GM19193 (cell line): ENCODE measurements at regions not wholly inside any gene's neighbourhood (a gene's known extent, or its start where the extent isn't known, plus 50 kb on each side); places are given as distances from the start of the nearest gene placed in this dataset.

Experiments
- POLR2A ChIP-seq: IDR thresholded peaks from 4 replicates; pipeline ENCODE4 v1.6.1; 2011; ENCODE audit not compliant: insufficient read depth, insufficient read length; ENCODE audit errors: extremely low read depth

GRCh38 chr6:3900744-3901336, 51.7 kb downstream of the FAM50B start:
- TF ChIP-seq POLR2A = no peak

- no peak for TF ChIP-seq POLR2A
Observed at GRCh38 chr6:3902871-3903648, 53.9 kb downstream of the FAM50B start.

GRCh38 chr6:3904518-3904917, 55.3 kb downstream of the FAM50B start:
- TF ChIP-seq POLR2A = no peak

GRCh38 chr6:3905945-3906845, 57.0 kb downstream of the FAM50B start:
- no peak for TF ChIP-seq POLR2A

GRCh38 chr6:3906846-3907151, 57.6 kb downstream of the FAM50B start:
- no peak for TF ChIP-seq POLR2A

GRCh38 chr6:3908223-3908622, 59.0 kb downstream of the FAM50B start:
- no peak for TF ChIP-seq POLR2A

GRCh38 chr6:3908961-3909360, 59.8 kb downstream of the FAM50B start:
- TF ChIP-seq POLR2A = no peak

GRCh38 chr6:3910106-3910663, 61.0 kb downstream of the FAM50B start:
- no peak for TF ChIP-seq POLR2A

- no peak for TF ChIP-seq POLR2A
Observed at GRCh38 chr6:3911130-3911529, 62.0 kb downstream of the FAM50B start.

- no peak for TF ChIP-seq POLR2A
Observed at GRCh38 chr6:3911614-3912336, 62.6 kb downstream of the FAM50B start.

- no peak for TF ChIP-seq POLR2A
Observed at GRCh38 chr6:3912361-3913076, 63.3 kb downstream of the FAM50B start.

- no peak for TF ChIP-seq POLR2A
Observed at GRCh38 chr6:3913077-3913957, 64.1 kb downstream of the FAM50B start.

- TF ChIP-seq POLR2A = no peak
Observed at GRCh38 chr6:3913958-3914337, 64.8 kb downstream of the FAM50B start.
